HepG2 (cell line): ENCODE measurements at regions not wholly inside any gene's neighbourhood (a gene's known extent, or its start where the extent isn't known, plus 50 kb on each side); places are given as distances from the start of the nearest gene placed in this dataset.

Source experiments
- ATAC-seq: fragments of 200-7000 bp; cut with Tn5 transposase; 3 replicates; pipeline ENCODE4 v1.9.1; 2020; ENCODE audit warnings: mild to moderate bottlenecking, moderate library complexity
- BruUV-seq: library from RNA; stranded (reverse); fragments of 400-500 nt; replicated peaks from 2 replicates; lab custom pipeline; 2021; lab: Mats Ljungman, UMichigan
- CTCF ChIA-PET: fragments of 300-600 bp; formaldehyde crosslinking; extraction: SDS; loops from one replicate; lab custom pipeline; 2021; ENCODE audit warnings: low total read pairs, inconsistent platforms, low intra/inter-chr PET ratio; lab: Yijun Ruan, JAX
- POLR2A ChIA-PET: fragments of 350-600 bp; sonication (Branson Sonifier 250); formaldehyde crosslinking; loops from one replicate; lab custom pipeline; 2020; ENCODE audit warnings: antibody characterized with exemption, inconsistent platforms; lab: Yijun Ruan, JAX
- DNase-seq: peaks from one replicate; pipeline ENCODE4 v3.0.0-alpha.2; 2015; ENCODE audit warnings: low spot score
- FAIRE-seq: peaks from 3 replicates; lab custom pipeline; 2011; peaks lifted over from hg19 to GRCh38; lab: Jason Lieb, UNC
- H2AFZ ChIP-seq: one replicate; pipeline ENCODE4 v1.6.1; 2011; ENCODE audit warnings: low read length, inconsistent platforms
- H3K27ac ChIP-seq: fragments of 300-600 bp; 3 replicates; pipeline ENCODE4 v1.8.0; 2011; ENCODE audit warnings: mixed run types, mild to moderate bottlenecking, mixed read lengths, low read length, inconsistent platforms; ENCODE audit not compliant: insufficient read depth; ENCODE audit errors: extremely low read length
- H3K27me3 ChIP-seq, 2 experiments: fragments of 200-600 bp in 1 of 2; 2 replicates in 1 of 2; 3 replicates in 1 of 2; pipeline versions ENCODE4 v1.6.0 to v1.8.0; 2011; ENCODE audit warnings: low read length in 2 of 2, mild to moderate bottlenecking in 2 of 2, moderate library complexity in 2 of 2, inconsistent platforms in 1 of 2; ENCODE audit not compliant: insufficient read depth in 2 of 2, control insufficient read depth in 1 of 2
- H3K36me3 ChIP-seq, 2 experiments: fragments of 200-600 bp in 1 of 2; replicated peaks in 1 of 2; 2 replicates in 1 of 2; 3 replicates in 1 of 2; pipeline versions ENCODE4 v1.5.1 to v1.8.0; 2011; ENCODE audit warnings: low read length in 2 of 2, inconsistent platforms in 1 of 2; ENCODE audit not compliant: insufficient read depth in 2 of 2, control insufficient read depth in 1 of 2
- H3K4me1 ChIP-seq: 2 replicates; pipeline ENCODE4 v1.5.1; 2012; ENCODE audit warnings: low read length, inconsistent platforms; ENCODE audit not compliant: insufficient read depth
- H3K4me2 ChIP-seq: 2 replicates; pipeline ENCODE4 v1.6.0; 2011; ENCODE audit warnings: low read depth, low read length, inconsistent platforms
- H3K4me3 ChIP-seq, 3 experiments: fragments of 200-600 bp in 1 of 3; sonication (generic), shearing (Covaris generic) in 1 of 3; replicated peaks in 1 of 3; 2 replicates each; pipeline ENCODE4 v1.5.1; 2011 to 2016; ENCODE audit warnings: low read length in 3 of 3, inconsistent platforms in 2 of 3, low read depth in 2 of 3, mild to moderate bottlenecking in 2 of 3, control low read depth in 1 of 3, mixed read lengths in 1 of 3; ENCODE audit not compliant: insufficient read depth in 1 of 3
- H3K79me2 ChIP-seq: one replicate; pipeline ENCODE4 v1.6.1; 2011; ENCODE audit warnings: low read length, inconsistent platforms; ENCODE audit not compliant: insufficient read depth
- H3K9ac ChIP-seq: 2 replicates; pipeline ENCODE4 v1.6.0; 2011; ENCODE audit warnings: mild to moderate bottlenecking, low read depth, low read length, inconsistent platforms; ENCODE audit not compliant: insufficient read depth
- H3K9me3 ChIP-seq: 2 replicates; pipeline ENCODE4 v1.5.1; 2012; ENCODE audit warnings: mild to moderate bottlenecking, low read length
- H4K20me1 ChIP-seq: 2 replicates; pipeline ENCODE4 v1.6.0; 2011; ENCODE audit warnings: inconsistent platforms, mild to moderate bottlenecking, low read length, moderate library complexity; ENCODE audit not compliant: insufficient read depth
- DZIP1 ChIP-seq: sonication (generic); formaldehyde crosslinking; IDR thresholded peaks from 2 replicates; pipeline ENCODE4 v1.5.0; 2020; ENCODE audit warnings: mild to moderate bottlenecking, missing genetic modification reagents
- ETS1 ChIP-seq: sonication (generic); formaldehyde crosslinking; IDR thresholded peaks from 2 replicates; pipeline ENCODE4 v1.4.0; 2020; ENCODE audit warnings: missing genetic modification reagents
- GFI1 ChIP-seq: sonication (generic); formaldehyde crosslinking; IDR thresholded peaks from 2 replicates; pipeline ENCODE4 v1.5.0; 2020; ENCODE audit warnings: missing genetic modification reagents, mild to moderate bottlenecking, borderline replicate concordance
- KAT7 ChIP-seq: IDR thresholded peaks from 2 replicates; pipeline ENCODE4 v1.6.1; 2018; ENCODE audit warnings: borderline replicate concordance, missing compliant biosample characterization
- KDM6A ChIP-seq: IDR thresholded peaks from 2 replicates; pipeline ENCODE4 v1.6.1; 2016; ENCODE audit warnings: low read depth
- MAFK ChIP-seq, 2 experiments: IDR thresholded peaks in 1 of 2; conservative IDR thresholded peaks in 1 of 2; 2 replicates each; pipeline ENCODE4 v1.6.1; 2011; ENCODE audit warnings: improper control_type of control experiment in 2 of 2, low read length in 2 of 2
- MNT ChIP-seq: fragments of 450-650 bp; IDR thresholded peaks from 2 replicates; pipeline ENCODE4 v1.6.1; 2016
- NCOA2 ChIP-seq: sonication (generic); formaldehyde crosslinking; IDR thresholded peaks from 2 replicates; pipeline ENCODE4 v1.8.0; 2022; ENCODE audit warnings: inconsistent platforms
- NFE2L2 ChIP-seq: fragments of 150-350 bp; IDR thresholded peaks from 2 replicates; pipeline ENCODE4 v1.6.1; 2014; ENCODE audit warnings: low read length
- RBFOX2 ChIP-seq: fragments of 200-400 bp; formaldehyde crosslinking; IDR thresholded peaks from 2 replicates; pipeline ENCODE4 v1.6.1; 2017; ENCODE audit warnings: low read depth, mild to moderate bottlenecking, low read length
- ZNF501 ChIP-seq: sonication (generic); formaldehyde crosslinking; IDR thresholded peaks from 2 replicates; pipeline ENCODE4 v1.5.1; 2020; ENCODE audit warnings: mild to moderate bottlenecking, moderate library complexity, missing genetic modification reagents
- ZNF850 ChIP-seq: sonication (generic); formaldehyde crosslinking; conservative IDR thresholded peaks from 2 replicates; pipeline ENCODE4 v1.9.0; 2021; ENCODE audit warnings: mild to moderate bottlenecking, missing genetic modification reagents
- WGBS: methylation state at CpG from one replicate; pipeline ENCODE4 v1.1.6; 2017; ENCODE audit warnings: low lambda C conversion rate; 5-methylcytosine and 5-hydroxymethylcytosine counted together
- in situ Hi-C: cut with HindIII; loops from 2 replicates; pipeline ENCODE4 v1.10.0; 2017; ENCODE audit warnings: low pct_unique_long_range_greater_than_20kb; ENCODE audit not compliant: extremely low pct_ligation_motif_present
- intact Hi-C: fragments of 100-400 bp; cut with micrococcal nuclease; formaldehyde crosslinking; loops from one replicate; pipeline ENCODE4 v1.10.0; 2022; ENCODE audit not compliant: unreplicated experiment

GRCh38 chr1:84060781-84061180 is 61.8 kb upstream of the TTLL7 start (continued):
- TF ChIP-seq MNT = no peak

- Histone ChIP-seq H3K4me2 (no peak overlapping the region), H4K20me1 (no peaks in the 10 kb centered on the region), H3K27me3 (no peaks in the 10 kb centered on the region), H3K36me3 (no peaks in the 10 kb centered on the region), H3K4me1 (no peaks in the 10 kb centered on the region), H3K9ac (no peak overlapping the region), H3K9me3 (no peaks in the 10 kb centered on the region), H2AFZ (no peak overlapping the region), H3K79me2 (no peaks in the 10 kb centered on the region), H3K4me3 (no peak overlapping the region), H3K27ac (no peak overlapping the region)
- 5% methylated on average over 2 of the region's 2 CpGs for WGBS
- POLR2A ChIA-PET = no interaction called here
- FAIRE-seq (no peak), ATAC-seq (no peak), DNase-seq (no peak)
- intact Hi-C loops (no loop called here), in situ Hi-C loops (no loop called here)
- BruUV-seq = no TSS peak
- no peak for TF ChIP-seq KAT7 (CRISPR knock-in tag)
- no peak for TF ChIP-seq ETS1 (CRISPR knock-in tag)
- TF ChIP-seq MAFK (conservative IDR thresholded peaks at IDR 0.05 in 1 of 2, IDR thresholded peaks at IDR 0.05 in 1 of 2; ENCODE audit: low read length in 2 of 2) = peak in 1 of 2 experiments; percentile 11; a peak in 1 of 4 replicates
- TF ChIP-seq DZIP1 (CRISPR knock-in tag) = no peak
- no peak for TF ChIP-seq KDM6A (CRISPR knock-in tag)
- TF ChIP-seq ZNF501 (CRISPR knock-in tag) = no peak
- TF ChIP-seq NFE2L2 = 0 out of 2 replicates have a peak, but pooled peaks have one; percentile 9
- TF ChIP-seq GFI1 = no peak
- no peak for TF ChIP-seq ZNF850 (CRISPR knock-in tag)
- no peak for TF ChIP-seq RBFOX2
- TF ChIP-seq NCOA2 (CRISPR knock-in tag) = no peak
- CTCF ChIA-PET = no interaction called here
These were observed 49.9 kb upstream of the TTLL7 start for GRCh38 chr1:84048820-84049219.
